MM.1S (cell line): ENCODE measurements at regions not wholly inside any gene's neighbourhood (a gene's known extent, or its start where the extent isn't known, plus 50 kb on each side); places are given as distances from the start of the nearest gene placed in this dataset.

Source experiments
- DNase-seq: peaks from one replicate; pipeline ENCODE4 v3.0.0-alpha.2; 2015
- H2AFZ ChIP-seq: fragments of 300-600 bp; sonication (generic); 2 replicates; pipeline ENCODE4 v1.6.0; 2016; ENCODE audit warnings: antibody characterized with exemption, low read length
- H3F3A ChIP-seq: fragments of 300-600 bp; sonication (generic); 2 replicates; pipeline ENCODE4 v1.6.1; 2016; ENCODE audit warnings: mild to moderate bottlenecking, antibody characterized with exemption, low read length, moderate library complexity, mixed read lengths; ENCODE audit not compliant: insufficient read depth
- H3K27ac ChIP-seq: fragments of 300-600 bp; sonication (generic); 2 replicates; pipeline ENCODE4 v1.5.1; 2016; ENCODE audit warnings: mild to moderate bottlenecking, low read length
- H3K27me3 ChIP-seq: fragments of 300-600 bp; sonication (generic); replicated peaks from 2 replicates; pipeline ENCODE4 v1.6.0; 2016; ENCODE audit warnings: low read length; ENCODE audit not compliant: insufficient read depth
- H3K36me3 ChIP-seq: fragments of 300-600 bp; sonication (generic); replicated peaks from 2 replicates; pipeline ENCODE4 v1.6.1; 2016; ENCODE audit warnings: mild to moderate bottlenecking, low read length, mixed read lengths; ENCODE audit not compliant: insufficient read depth
- H3K4me1 ChIP-seq: fragments of 300-600 bp; sonication (generic); 2 replicates; pipeline ENCODE4 v1.6.1; 2016; ENCODE audit warnings: low read length, mixed read lengths
- H3K4me2 ChIP-seq: fragments of 300-600 bp; sonication (generic); 2 replicates; pipeline ENCODE4 v1.6.0; 2016; ENCODE audit warnings: low read depth, low read length
- H3K4me3 ChIP-seq: fragments of 300-600 bp; sonication (generic); 2 replicates; pipeline ENCODE4 v1.5.1; 2016; ENCODE audit warnings: low read length, mixed read lengths
- H3K79me2 ChIP-seq: fragments of 300-600 bp; sonication (generic); 2 replicates; pipeline ENCODE4 v1.6.1; 2016; ENCODE audit warnings: mixed run types, low read length, mixed read lengths
- H3K9ac ChIP-seq: fragments of 300-600 bp; sonication (generic); 2 replicates; pipeline ENCODE4 v1.6.1; 2016; ENCODE audit warnings: low read length, mixed read lengths
- H3K9me2 ChIP-seq: fragments of 300-600 bp; sonication (generic); replicated peaks from 2 replicates; pipeline ENCODE4 v1.6.1; 2016; ENCODE audit warnings: mild to moderate bottlenecking, low read length, mixed read lengths; ENCODE audit not compliant: insufficient read depth
- H3K9me3 ChIP-seq: fragments of 300-600 bp; sonication (generic); replicated peaks from 2 replicates; pipeline ENCODE4 v1.6.1; 2016; ENCODE audit warnings: mild to moderate bottlenecking, low read length, mixed read lengths; ENCODE audit not compliant: insufficient read depth
- H4K20me1 ChIP-seq: fragments of 300-600 bp; sonication (generic); 2 replicates; pipeline ENCODE4 v1.6.1; 2016; ENCODE audit warnings: mild to moderate bottlenecking, low read length, moderate library complexity, mixed read lengths; ENCODE audit not compliant: insufficient read depth
- EZH2 ChIP-seq: fragments of 300-600 bp; sonication (generic); optimal IDR thresholded peaks from 2 replicates; pipeline ENCODE3; 2017; ENCODE audit warnings: low read depth, mild to moderate bottlenecking, antibody characterized with exemption, low read length, mixed read lengths
- EZH2phosphoT487 ChIP-seq: fragments of 300-600 bp; sonication (generic); IDR thresholded peaks from 2 replicates; pipeline ENCODE4 v1.6.1; 2018; ENCODE audit warnings: antibody characterized with exemption, low read length
- TF ChIP-seq, protein P1 (sequence below): fragments of 300-600 bp; sonication (generic); IDR thresholded peaks from 2 replicates; pipeline ENCODE4 v1.5.1; 2016; ENCODE audit warnings: antibody characterized with exemption, low read length, mixed read lengths

GRCh38 chr16:35258381-35258780 is 1799.0 kb downstream of the TP53TG3F start:
- Histone ChIP-seq H3K79me2 (no peaks in the 10 kb centered on the region), H3K9ac (no peak overlapping the region), H3K4me2 (no peak overlapping the region), H3K27me3 (no peaks in the 10 kb centered on the region), H3F3A (no peaks in the 10 kb centered on the region), H3K4me1 (no peaks in the 10 kb centered on the region), H3K4me3 (no peak overlapping the region), H3K9me3 (no peaks in the 10 kb centered on the region), H2AFZ (no peak overlapping the region), H4K20me1 (no peaks in the 10 kb centered on the region), H3K9me2 (no peaks in the 10 kb centered on the region), H3K36me3 (no peaks in the 10 kb centered on the region), H3K27ac (no peak overlapping the region)
- no peak for DNase-seq
- TF ChIP-seq EZH2phosphoT487, result no peak

- Histone ChIP-seq H3K9ac (no peak overlapping the region), H3K4me1 (no peaks in the 10 kb centered on the region), H3K36me3 (no peaks in the 10 kb centered on the region), H3K27ac (no peak overlapping the region), H4K20me1 (no peaks in the 10 kb centered on the region), H3K79me2 (no peaks in the 10 kb centered on the region), H3K9me3 (no peaks in the 10 kb centered on the region), H3K4me2 (no peak overlapping the region), H2AFZ (no peak overlapping the region), H3K4me3 (no peak overlapping the region), H3K27me3 (no peaks in the 10 kb centered on the region), H3K9me2 (no peaks in the 10 kb centered on the region), H3F3A (no peaks in the 10 kb centered on the region)
- no peak for TF ChIP-seq EZH2phosphoT487
- TF ChIP-seq, protein P1, sequence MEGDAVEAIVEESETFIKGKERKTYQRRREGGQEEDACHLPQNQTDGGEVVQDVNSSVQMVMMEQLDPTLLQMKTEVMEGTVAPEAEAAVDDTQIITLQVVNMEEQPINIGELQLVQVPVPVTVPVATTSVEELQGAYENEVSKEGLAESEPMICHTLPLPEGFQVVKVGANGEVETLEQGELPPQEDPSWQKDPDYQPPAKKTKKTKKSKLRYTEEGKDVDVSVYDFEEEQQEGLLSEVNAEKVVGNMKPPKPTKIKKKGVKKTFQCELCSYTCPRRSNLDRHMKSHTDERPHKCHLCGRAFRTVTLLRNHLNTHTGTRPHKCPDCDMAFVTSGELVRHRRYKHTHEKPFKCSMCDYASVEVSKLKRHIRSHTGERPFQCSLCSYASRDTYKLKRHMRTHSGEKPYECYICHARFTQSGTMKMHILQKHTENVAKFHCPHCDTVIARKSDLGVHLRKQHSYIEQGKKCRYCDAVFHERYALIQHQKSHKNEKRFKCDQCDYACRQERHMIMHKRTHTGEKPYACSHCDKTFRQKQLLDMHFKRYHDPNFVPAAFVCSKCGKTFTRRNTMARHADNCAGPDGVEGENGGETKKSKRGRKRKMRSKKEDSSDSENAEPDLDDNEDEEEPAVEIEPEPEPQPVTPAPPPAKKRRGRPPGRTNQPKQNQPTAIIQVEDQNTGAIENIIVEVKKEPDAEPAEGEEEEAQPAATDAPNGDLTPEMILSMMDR, result no peak
- TF ChIP-seq EZH2, result no peak
- no peak for DNase-seq
Measured at GRCh38 chr16:35295856-35296255, 1836.4 kb downstream of the TP53TG3F start.

- Histone ChIP-seq H3K27me3 (no peaks in the 10 kb centered on the region), H3F3A (no peaks in the 10 kb centered on the region), H3K4me3 (no peak overlapping the region), H3K27ac (no peak overlapping the region), H3K9ac (no peak overlapping the region), H3K4me2 (no peak overlapping the region), H3K79me2 (no peaks in the 10 kb centered on the region), H2AFZ (no peak overlapping the region), H3K36me3 (no peaks in the 10 kb centered on the region), H4K20me1 (no peaks in the 10 kb centered on the region), H3K4me1 (no peaks in the 10 kb centered on the region), H3K9me3 (no peaks in the 10 kb centered on the region), H3K9me2 (no peaks in the 10 kb centered on the region)
- DNase-seq, result no peak
- TF ChIP-seq EZH2phosphoT487 (no peak), EZH2 (no peak)
- TF ChIP-seq, protein P1, result no peak
Measured at GRCh38 chr16:35296962-35297653, 1837.7 kb downstream of the TP53TG3F start.
